ENCODE measurements at regions not wholly inside any gene's neighbourhood (a gene's known extent, or its start where the extent isn't known, plus 50 kb on each side); places are given as distances from the start of the nearest gene placed in this dataset.

DNA sequence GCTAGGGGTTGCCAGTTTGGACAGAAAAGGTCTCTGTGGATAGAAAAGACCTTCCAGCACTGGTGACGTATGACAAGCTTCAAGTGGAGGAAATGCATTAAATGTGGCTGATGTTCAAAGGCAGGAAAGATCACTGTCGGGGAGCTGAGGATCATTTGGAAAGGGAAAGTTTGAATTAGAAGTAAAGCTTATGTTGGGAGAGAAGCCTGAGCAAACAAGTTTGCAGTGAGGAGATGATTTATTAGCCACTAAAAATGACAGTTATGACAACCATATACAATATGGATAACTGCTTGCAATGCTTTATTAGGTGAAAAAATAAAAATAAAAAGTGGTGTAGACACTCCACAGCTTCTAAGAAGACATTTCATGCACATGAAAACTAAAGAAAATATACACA is 135.3 kb upstream of the HS3ST1 start:
- TF ChIP-seq, protein P1, sequence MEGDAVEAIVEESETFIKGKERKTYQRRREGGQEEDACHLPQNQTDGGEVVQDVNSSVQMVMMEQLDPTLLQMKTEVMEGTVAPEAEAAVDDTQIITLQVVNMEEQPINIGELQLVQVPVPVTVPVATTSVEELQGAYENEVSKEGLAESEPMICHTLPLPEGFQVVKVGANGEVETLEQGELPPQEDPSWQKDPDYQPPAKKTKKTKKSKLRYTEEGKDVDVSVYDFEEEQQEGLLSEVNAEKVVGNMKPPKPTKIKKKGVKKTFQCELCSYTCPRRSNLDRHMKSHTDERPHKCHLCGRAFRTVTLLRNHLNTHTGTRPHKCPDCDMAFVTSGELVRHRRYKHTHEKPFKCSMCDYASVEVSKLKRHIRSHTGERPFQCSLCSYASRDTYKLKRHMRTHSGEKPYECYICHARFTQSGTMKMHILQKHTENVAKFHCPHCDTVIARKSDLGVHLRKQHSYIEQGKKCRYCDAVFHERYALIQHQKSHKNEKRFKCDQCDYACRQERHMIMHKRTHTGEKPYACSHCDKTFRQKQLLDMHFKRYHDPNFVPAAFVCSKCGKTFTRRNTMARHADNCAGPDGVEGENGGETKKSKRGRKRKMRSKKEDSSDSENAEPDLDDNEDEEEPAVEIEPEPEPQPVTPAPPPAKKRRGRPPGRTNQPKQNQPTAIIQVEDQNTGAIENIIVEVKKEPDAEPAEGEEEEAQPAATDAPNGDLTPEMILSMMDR (IDR thresholded peaks at IDR 0.05), result no peak
- no peak for TF ChIP-seq POLR2A (IDR thresholded peaks at IDR 0.05)
